Suprapubic skin (tissue), 3 donors: ENCODE measurements at regions not wholly inside any gene's neighbourhood (a gene's known extent, or its start where the extent isn't known, plus 50 kb on each side); places are given as distances from the start of the nearest gene placed in this dataset.

Experiments
- EP300 ChIP-seq: sonication (generic); formaldehyde crosslinking; IDR thresholded peaks from one replicate; pipeline ENCODE4 v1.6.1; 2017; ENCODE audit warnings: antibody characterized with exemption
- POLR2A ChIP-seq, 2 donors: fragments of 450-650 bp; IDR thresholded peaks; one replicate each; pipeline ENCODE4 v1.6.1; 2017; ENCODE audit warnings: antibody characterized with exemption in 2 of 2, mild to moderate bottlenecking in 2 of 2, moderate library complexity in 2 of 2
- TF ChIP-seq, protein P1 (sequence below), 2 donors: fragments of 200-600 bp in 1 of 2; fragments of 450-650 bp in 1 of 2; sonication (generic) in 1 of 2; IDR thresholded peaks; one replicate each; pipeline ENCODE4 v1.5.1; 2016 to 2019; ENCODE audit warnings: antibody characterized with exemption in 2 of 2, mild to moderate bottlenecking in 1 of 2, moderate library complexity in 1 of 2

- TF ChIP-seq, protein P1, sequence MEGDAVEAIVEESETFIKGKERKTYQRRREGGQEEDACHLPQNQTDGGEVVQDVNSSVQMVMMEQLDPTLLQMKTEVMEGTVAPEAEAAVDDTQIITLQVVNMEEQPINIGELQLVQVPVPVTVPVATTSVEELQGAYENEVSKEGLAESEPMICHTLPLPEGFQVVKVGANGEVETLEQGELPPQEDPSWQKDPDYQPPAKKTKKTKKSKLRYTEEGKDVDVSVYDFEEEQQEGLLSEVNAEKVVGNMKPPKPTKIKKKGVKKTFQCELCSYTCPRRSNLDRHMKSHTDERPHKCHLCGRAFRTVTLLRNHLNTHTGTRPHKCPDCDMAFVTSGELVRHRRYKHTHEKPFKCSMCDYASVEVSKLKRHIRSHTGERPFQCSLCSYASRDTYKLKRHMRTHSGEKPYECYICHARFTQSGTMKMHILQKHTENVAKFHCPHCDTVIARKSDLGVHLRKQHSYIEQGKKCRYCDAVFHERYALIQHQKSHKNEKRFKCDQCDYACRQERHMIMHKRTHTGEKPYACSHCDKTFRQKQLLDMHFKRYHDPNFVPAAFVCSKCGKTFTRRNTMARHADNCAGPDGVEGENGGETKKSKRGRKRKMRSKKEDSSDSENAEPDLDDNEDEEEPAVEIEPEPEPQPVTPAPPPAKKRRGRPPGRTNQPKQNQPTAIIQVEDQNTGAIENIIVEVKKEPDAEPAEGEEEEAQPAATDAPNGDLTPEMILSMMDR (IDR thresholded peaks at IDR 0.05) = no peak
- TF ChIP-seq POLR2A (IDR thresholded peaks at IDR 0.05) (no peak), EP300 (no peak)
Measured at GRCh38 chr13:67408798-67409197, 178.7 kb upstream of the PCDH9 start.
